ENCODE measurements at regions not wholly inside any gene's neighbourhood (a gene's known extent, or its start where the extent isn't known, plus 50 kb on each side); places are given as distances from the start of the nearest gene placed in this dataset.

DNA sequence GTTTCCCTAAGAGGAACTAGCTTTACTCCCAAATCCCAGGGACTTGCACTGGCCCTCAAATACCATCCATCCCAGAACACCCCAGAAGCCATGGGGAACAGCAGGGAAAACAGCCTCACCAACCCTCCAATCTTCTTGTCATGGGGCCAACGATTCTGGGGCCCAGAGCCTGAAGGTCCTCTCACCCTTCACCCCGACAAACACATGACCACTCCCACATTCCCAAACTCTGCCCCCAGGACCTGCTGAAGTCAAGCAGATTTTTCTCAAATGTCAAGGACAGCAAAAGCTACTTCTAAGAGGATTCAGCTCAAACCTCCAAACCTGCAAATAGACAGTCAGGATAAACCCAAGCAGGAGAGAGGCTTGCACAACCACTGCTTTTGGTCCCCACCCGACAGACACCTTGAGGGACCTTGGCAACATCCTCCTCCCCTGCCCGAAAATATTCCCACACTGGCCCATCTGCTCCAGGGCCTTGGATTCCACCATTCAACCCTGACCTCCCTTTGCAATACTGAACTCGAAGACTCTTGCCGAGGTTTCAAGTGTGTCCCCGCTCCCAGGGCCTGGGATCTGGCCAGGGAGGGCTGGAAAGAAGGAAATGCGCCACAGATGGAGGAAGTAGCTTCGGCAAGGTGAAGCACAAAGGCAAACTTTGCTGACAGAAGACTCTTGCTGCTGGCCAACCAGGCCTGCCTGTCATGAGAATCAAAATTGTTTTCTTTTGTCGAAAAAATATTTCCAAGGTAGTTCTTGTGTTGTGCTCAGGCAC is 143.3 kb downstream of the ZFP36L2 start:
- Histone ChIP-seq H3K9me3 (ENCODE audit: control insufficient read depth, low read length) (no peaks in the 10 kb centered on the region), H3K27ac (ENCODE audit: low read depth in 1 of 2, low read length in 2 of 2) (peak overlapping the region; percentile 31 to 87)
- ATAC-seq (ENCODE audit: low FRiP score), result no peak

GRCh38 chr2:43082111-43082894 is 144.1 kb downstream of the ZFP36L2 start:
- Histone ChIP-seq H3K27ac (ENCODE audit: low read depth in 1 of 2, low read length in 2 of 2) (peak overlapping the region in 1 of 2 donors; percentile 87), H3K36me3 (ENCODE audit: control insufficient read depth in 1 of 2, insufficient read depth in 2 of 2, low read length in 1 of 2) (no peaks in the 10 kb centered on the region), H3K9me3 (ENCODE audit: control insufficient read depth, low read length) (no peaks in the 10 kb centered on the region), H3K27me3 (ENCODE audit: control insufficient read depth in 1 of 2, insufficient read depth in 2 of 2, low read length in 1 of 2) (no peaks in the 10 kb centered on the region), H3K4me3 (ENCODE audit: low read length in 2 of 2) (no peak overlapping the region), H3K4me1 (ENCODE audit: control insufficient read depth in 1 of 2, insufficient read depth in 2 of 2, low read length in 2 of 2) (peaks cover 0 to 5% of the 10 kb centered on the region in 2 donors)
- WGBS, 2 donors, result 21 to 27% methylated on average over 15 of the region's 15 CpGs
- ATAC-seq (ENCODE audit: low FRiP score), result no peak
- peak in 1 of 2 donors; percentile 73 for DNase-seq
- intact Hi-C loops (cut with DNase I), result no loop called here

More for the DNA sequence above, 143.3 kb downstream of the ZFP36L2 start:
- Histone ChIP-seq H3K36me3 (ENCODE audit: control insufficient read depth in 1 of 2, insufficient read depth in 2 of 2, low read length in 1 of 2) (no peaks in the 10 kb centered on the region), H3K27me3 (ENCODE audit: control insufficient read depth in 1 of 2, insufficient read depth in 2 of 2, low read length in 1 of 2) (no peaks in the 10 kb centered on the region), H3K4me3 (ENCODE audit: low read length in 2 of 2) (no peak overlapping the region), H3K4me1 (ENCODE audit: control insufficient read depth in 1 of 2, insufficient read depth in 2 of 2, low read length in 2 of 2) (peaks cover 0 to 6% of the 10 kb centered on the region in 2 donors)
- DNase-seq, result peak in 1 of 2 donors; percentile 57
- 50 to 55% methylated on average over 10 of the region's 10 CpGs for WGBS, 2 donors
- intact Hi-C loops (cut with DNase I), result no loop called here

DNA sequence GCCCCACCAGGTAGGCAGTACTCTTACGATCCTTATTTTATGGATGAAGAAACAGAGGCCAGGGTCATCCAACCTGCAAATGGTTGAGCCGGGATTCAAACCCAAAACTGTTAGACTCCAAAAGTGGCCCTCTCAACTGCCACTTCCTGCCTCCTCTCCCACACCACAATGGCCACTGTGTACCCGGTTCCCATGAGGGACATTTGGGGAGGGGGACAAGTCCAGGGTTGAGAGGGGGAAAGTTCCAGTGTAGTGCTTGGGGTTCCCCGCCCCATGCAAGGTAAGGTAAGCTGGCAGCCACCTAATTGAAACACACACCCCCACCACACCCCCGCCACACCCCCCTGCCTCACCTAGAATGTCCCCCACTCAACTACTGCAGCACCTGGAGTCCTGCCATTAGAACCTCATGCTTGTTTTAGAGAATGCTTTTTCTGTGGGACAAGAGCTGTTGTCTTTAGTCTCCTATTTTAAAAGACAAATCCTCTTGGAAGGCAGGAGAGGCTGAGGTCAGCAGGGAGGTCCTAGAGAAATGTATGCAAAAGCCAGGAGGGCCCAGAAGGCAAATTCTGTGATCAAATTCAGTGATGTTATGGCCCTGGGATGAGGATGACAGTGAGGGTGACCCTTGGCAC is 145.2 kb downstream of the ZFP36L2 start:
- no peaks in the 10 kb centered on the region for H3K36me3 ChIP-seq (ENCODE audit: control insufficient read depth in 1 of 2, insufficient read depth in 2 of 2, low read length in 1 of 2)
- H3K4me1 ChIP-seq (ENCODE audit: control insufficient read depth in 1 of 2, insufficient read depth in 2 of 2, low read length in 2 of 2), result no peaks in the 10 kb centered on the region
- no peak overlapping the region for H3K4me3 ChIP-seq (ENCODE audit: low read length in 2 of 2)
- 90 to 95% methylated on average over 5 of the region's 5 CpGs for WGBS, 2 donors
- H3K9me3 ChIP-seq (ENCODE audit: control insufficient read depth, low read length), result no peaks in the 10 kb centered on the region
- intact Hi-C loops (cut with DNase I), result no loop called here
- no peak for ATAC-seq (ENCODE audit: low FRiP score)
- H3K27ac ChIP-seq (ENCODE audit: low read depth in 1 of 2, low read length in 2 of 2), result peak overlapping the region in 1 of 2 donors; percentile 28
- no peaks in the 10 kb centered on the region for H3K27me3 ChIP-seq (ENCODE audit: control insufficient read depth in 1 of 2, insufficient read depth in 2 of 2, low read length in 1 of 2)
- peak in 1 of 2 donors; percentile 10 for DNase-seq

- H3K27me3 ChIP-seq (ENCODE audit: control insufficient read depth in 1 of 2, insufficient read depth in 2 of 2, low read length in 1 of 2), result no peaks in the 10 kb centered on the region
- no peak overlapping the region for H3K27ac ChIP-seq (ENCODE audit: low read depth in 1 of 2, low read length in 2 of 2)
- no peaks in the 10 kb centered on the region for H3K36me3 ChIP-seq (ENCODE audit: control insufficient read depth in 1 of 2, insufficient read depth in 2 of 2, low read length in 1 of 2)
- no peak overlapping the region for H3K4me3 ChIP-seq (ENCODE audit: low read length in 2 of 2)
- intact Hi-C loops (cut with DNase I), result no loop called here
- WGBS, 2 donors, result 95 to 96% methylated on average over 11 of the region's 11 CpGs
- H3K4me1 ChIP-seq (ENCODE audit: control insufficient read depth in 1 of 2, insufficient read depth in 2 of 2, low read length in 2 of 2), result no peaks in the 10 kb centered on the region
- no peaks in the 10 kb centered on the region for H3K9me3 ChIP-seq (ENCODE audit: control insufficient read depth, low read length)
- DNase-seq, result peak in 1 of 2 donors; percentile 74
- no peak for ATAC-seq (ENCODE audit: low FRiP score)
Measured at GRCh38 chr2:43080571-43081021, 145.8 kb downstream of the ZFP36L2 start.

- 93 to 95% methylated on average over 15 of the region's 15 CpGs for WGBS, 2 donors
- DNase-seq, result peak in 1 of 2 donors; percentile 54
Measured at GRCh38 chr2:43078781-43079755, 147.3 kb downstream of the ZFP36L2 start.

DNA sequence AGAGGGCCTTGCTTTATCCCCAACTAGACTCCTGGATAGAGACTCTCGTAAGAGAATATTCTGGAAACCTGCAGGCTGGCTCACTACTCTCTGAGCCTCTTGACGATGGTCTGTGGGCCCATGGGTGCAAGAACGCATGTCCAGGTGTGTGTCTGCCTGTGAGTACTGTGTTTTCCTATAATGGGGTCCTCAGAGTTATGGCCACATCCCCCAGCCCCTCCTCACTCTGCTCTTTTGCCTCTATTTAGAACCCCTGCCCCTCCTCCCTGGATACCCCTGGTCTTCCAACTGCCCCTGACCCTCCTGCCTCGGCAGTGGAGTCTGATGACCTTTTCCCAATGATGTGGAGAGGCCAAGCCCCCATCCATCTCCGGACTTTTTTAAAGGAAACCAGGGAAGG is 148.1 kb downstream of the ZFP36L2 start:
- DNase-seq (peak in 1 of 2 donors; percentile 28), ATAC-seq (ENCODE audit: low FRiP score) (no peak)
- Histone ChIP-seq H3K27ac (ENCODE audit: low read depth in 1 of 2, low read length in 2 of 2) (no peak overlapping the region), H3K9me3 (ENCODE audit: control insufficient read depth, low read length) (no peaks in the 10 kb centered on the region), H3K36me3 (ENCODE audit: control insufficient read depth in 1 of 2, insufficient read depth in 2 of 2, low read length in 1 of 2) (no peaks in the 10 kb centered on the region), H3K4me1 (ENCODE audit: control insufficient read depth in 1 of 2, insufficient read depth in 2 of 2, low read length in 2 of 2) (no peaks in the 10 kb centered on the region), H3K27me3 (ENCODE audit: control insufficient read depth in 1 of 2, insufficient read depth in 2 of 2, low read length in 1 of 2) (no peaks in the 10 kb centered on the region), H3K4me3 (ENCODE audit: low read length in 2 of 2) (no peak overlapping the region)
- WGBS, 2 donors, result 91 to 94% methylated on average over 5 of the region's 5 CpGs
- intact Hi-C loops (cut with DNase I), result no loop called here

More at GRCh38 chr2:43078781-43079755, 147.3 kb downstream of the ZFP36L2 start:
- Histone ChIP-seq H3K27ac (ENCODE audit: low read depth in 1 of 2, low read length in 2 of 2) (no peak overlapping the region), H3K27me3 (ENCODE audit: control insufficient read depth in 1 of 2, insufficient read depth in 2 of 2, low read length in 1 of 2) (no peaks in the 10 kb centered on the region), H3K36me3 (ENCODE audit: control insufficient read depth in 1 of 2, insufficient read depth in 2 of 2, low read length in 1 of 2) (no peaks in the 10 kb centered on the region), H3K4me1 (ENCODE audit: control insufficient read depth in 1 of 2, insufficient read depth in 2 of 2, low read length in 2 of 2) (no peaks in the 10 kb centered on the region), H3K9me3 (ENCODE audit: control insufficient read depth, low read length) (no peaks in the 10 kb centered on the region), H3K4me3 (ENCODE audit: low read length in 2 of 2) (no peak overlapping the region)
- intact Hi-C loops (cut with DNase I), result no loop called here
- ATAC-seq (ENCODE audit: low FRiP score), result no peak

DNA sequence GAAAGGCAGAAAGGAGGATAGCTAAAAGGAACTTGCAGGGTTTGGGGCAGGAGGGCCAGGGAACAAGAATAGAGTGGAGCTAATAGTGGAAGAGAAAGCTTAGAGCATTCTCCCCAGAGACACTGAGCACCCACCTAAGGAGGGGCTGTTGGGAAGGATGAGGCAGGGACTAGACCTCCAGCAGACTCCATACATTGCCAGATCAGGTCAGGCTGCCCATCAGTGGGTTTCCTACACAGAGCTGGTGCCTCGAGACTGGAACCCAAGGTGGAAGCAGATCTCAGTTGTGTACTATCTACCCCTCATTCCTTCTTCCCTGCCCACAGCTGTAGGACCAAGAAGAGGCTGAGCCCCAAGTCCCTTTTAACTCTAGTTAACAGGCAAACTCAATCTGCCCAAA is 148.5 kb downstream of the ZFP36L2 start:
- DNase-seq, result no peak
- no peaks in the 10 kb centered on the region for H3K4me1 ChIP-seq (ENCODE audit: control insufficient read depth in 1 of 2, insufficient read depth in 2 of 2, low read length in 2 of 2)
- no peaks in the 10 kb centered on the region for H3K9me3 ChIP-seq (ENCODE audit: control insufficient read depth, low read length)
- intact Hi-C loops (cut with DNase I), result loop anchor here in 1 of 2 donors (2.0 kb wide), 1 partner anchor 81 kb away; no protein-coding TSS in a partner anchor
- no peak for ATAC-seq (ENCODE audit: low FRiP score)
- H3K27ac ChIP-seq (ENCODE audit: low read depth in 1 of 2, low read length in 2 of 2), result peak overlapping the region in 1 of 2 donors; percentile 2
- 91 to 94% methylated on average over 1 of the region's 1 CpG for WGBS, 2 donors
- no peaks in the 10 kb centered on the region for H3K36me3 ChIP-seq (ENCODE audit: control insufficient read depth in 1 of 2, insufficient read depth in 2 of 2, low read length in 1 of 2)
- no peaks in the 10 kb centered on the region for H3K27me3 ChIP-seq (ENCODE audit: control insufficient read depth in 1 of 2, insufficient read depth in 2 of 2, low read length in 1 of 2)
- H3K4me3 ChIP-seq (ENCODE audit: low read length in 2 of 2), result no peak overlapping the region
